HEK293T (cell line): ENCODE measurements at regions not wholly inside any gene's neighbourhood (a gene's known extent, or its start where the extent isn't known, plus 50 kb on each side); places are given as distances from the start of the nearest gene placed in this dataset.

Experiments used
- CTCF ChIA-PET: fragments of 350-600 bp; formaldehyde crosslinking; extraction: SDS; loops from one replicate; lab custom pipeline; 2021; ENCODE audit warnings: antibody characterized with exemption, inconsistent platforms; lab: Yijun Ruan, JAX
- POLR2A ChIA-PET: fragments of 350-600 bp; formaldehyde crosslinking; extraction: SDS; loops from one replicate; lab custom pipeline; 2020; ENCODE audit warnings: antibody characterized with exemption, inconsistent platforms; lab: Yijun Ruan, JAX
- DNase-seq: peaks from one replicate; pipeline ENCODE4 v3.0.0; 2012; ENCODE audit warnings: mixed read lengths; ENCODE audit errors: extremely low spot score
- ARNT ChIP-seq: fragments of 450-650 bp; IDR thresholded peaks from 2 replicates; pipeline ENCODE4 v1.6.1; 2017; ENCODE audit warnings: mild to moderate bottlenecking
- BHLHE40 ChIP-seq: fragments of 450-650 bp; IDR thresholded peaks from 2 replicates; pipeline ENCODE4 v1.6.1; 2016; ENCODE audit warnings: mild to moderate bottlenecking, moderate library complexity, borderline replicate concordance
- CTBP1 ChIP-seq: fragments of 450-650 bp; IDR thresholded peaks from 2 replicates; pipeline ENCODE4 v1.6.1; 2016; ENCODE audit warnings: borderline replicate concordance
- ELF4 ChIP-seq: fragments of 450-650 bp; IDR thresholded peaks from 2 replicates; pipeline ENCODE4 v1.6.1; 2017; ENCODE audit warnings: antibody characterized with exemption
- FOXA1 ChIP-seq: fragments of 450-650 bp; IDR thresholded peaks from 2 replicates; pipeline ENCODE4 v1.6.1; 2016; ENCODE audit warnings: mild to moderate bottlenecking
- FOXK2 ChIP-seq: fragments of 450-650 bp; IDR thresholded peaks from 2 replicates; pipeline ENCODE4 v1.6.1; 2016; ENCODE audit warnings: mild to moderate bottlenecking
- FOXM1 ChIP-seq: fragments of 450-650 bp; IDR thresholded peaks from 2 replicates; pipeline ENCODE4 v1.6.1; 2017; ENCODE audit warnings: mild to moderate bottlenecking, borderline replicate concordance
- HDGF ChIP-seq: fragments of 450-650 bp; IDR thresholded peaks from 2 replicates; pipeline ENCODE4 v1.6.1; 2017; ENCODE audit warnings: antibody characterized with exemption, borderline replicate concordance
- L3MBTL2 ChIP-seq: fragments of 450-650 bp; conservative IDR thresholded peaks from 2 replicates; pipeline ENCODE4 v1.6.1; 2016; ENCODE audit warnings: mild to moderate bottlenecking
- LEF1 ChIP-seq: fragments of 450-650 bp; IDR thresholded peaks from 2 replicates; pipeline ENCODE4 v1.6.1; 2017; ENCODE audit warnings: mild to moderate bottlenecking, borderline replicate concordance
- NFRKB ChIP-seq: fragments of 450-650 bp; IDR thresholded peaks from 2 replicates; pipeline ENCODE4 v1.6.1; 2016; ENCODE audit warnings: mild to moderate bottlenecking, moderate library complexity
- SP1 ChIP-seq: fragments of 450-650 bp; IDR thresholded peaks from 2 replicates; pipeline ENCODE4 v1.6.1; 2017
- SUZ12 ChIP-seq: fragments of 450-650 bp; IDR thresholded peaks from 2 replicates; pipeline ENCODE4 v1.6.1; 2016; ENCODE audit warnings: mild to moderate bottlenecking
- TARDBP ChIP-seq: fragments of 450-650 bp; IDR thresholded peaks from 2 replicates; pipeline ENCODE4 v1.6.1; 2016
- ZNF384 ChIP-seq: fragments of 450-650 bp; IDR thresholded peaks from 2 replicates; pipeline ENCODE4 v1.6.1; 2016
- TF ChIP-seq, protein P1 (sequence below): fragments of 450-650 bp; IDR thresholded peaks from 2 replicates; pipeline ENCODE4 v1.6.1; 2016

DNA sequence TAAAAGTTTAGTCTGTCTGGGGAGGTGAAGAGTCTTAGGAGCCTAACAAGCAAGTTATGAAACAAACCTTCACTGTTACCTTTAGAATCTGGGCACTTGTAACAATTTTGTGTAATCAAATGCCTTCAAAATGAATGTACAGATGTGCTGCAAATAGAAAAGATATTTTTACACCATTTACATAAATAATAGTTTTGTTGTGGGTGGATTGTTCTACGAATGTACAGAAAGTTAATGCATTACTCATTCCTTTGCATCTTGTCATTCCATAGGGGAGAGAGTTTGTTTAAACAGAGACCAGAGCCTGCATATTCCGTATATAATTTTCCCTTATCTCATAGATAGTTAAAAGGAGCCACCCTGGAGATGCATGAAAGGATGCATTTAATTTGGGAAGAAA is 576.9 kb upstream of the SGCD start:
- CTCF ChIA-PET = no interaction called here
- POLR2A ChIA-PET = no interaction called here
- no peak for DNase-seq
- TF ChIP-seq BHLHE40 (no peak), FOXA1 (no peak), FOXM1 (no peak), ZNF384 (no peak), ELF4 (no peak), NFRKB (no peak), LEF1 (no peak), SP1 (no peak), CTBP1 (no peak), ARNT (no peak), TARDBP (no peak), FOXK2 (no peak), HDGF (no peak), L3MBTL2 (no peak), SUZ12 (no peak)
- TF ChIP-seq, protein P1, sequence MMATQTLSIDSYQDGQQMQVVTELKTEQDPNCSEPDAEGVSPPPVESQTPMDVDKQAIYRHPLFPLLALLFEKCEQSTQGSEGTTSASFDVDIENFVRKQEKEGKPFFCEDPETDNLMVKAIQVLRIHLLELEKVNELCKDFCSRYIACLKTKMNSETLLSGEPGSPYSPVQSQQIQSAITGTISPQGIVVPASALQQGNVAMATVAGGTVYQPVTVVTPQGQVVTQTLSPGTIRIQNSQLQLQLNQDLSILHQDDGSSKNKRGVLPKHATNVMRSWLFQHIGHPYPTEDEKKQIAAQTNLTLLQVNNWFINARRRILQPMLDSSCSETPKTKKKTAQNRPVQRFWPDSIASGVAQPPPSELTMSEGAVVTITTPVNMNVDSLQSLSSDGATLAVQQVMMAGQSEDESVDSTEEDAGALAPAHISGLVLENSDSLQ = no peak

DNA sequence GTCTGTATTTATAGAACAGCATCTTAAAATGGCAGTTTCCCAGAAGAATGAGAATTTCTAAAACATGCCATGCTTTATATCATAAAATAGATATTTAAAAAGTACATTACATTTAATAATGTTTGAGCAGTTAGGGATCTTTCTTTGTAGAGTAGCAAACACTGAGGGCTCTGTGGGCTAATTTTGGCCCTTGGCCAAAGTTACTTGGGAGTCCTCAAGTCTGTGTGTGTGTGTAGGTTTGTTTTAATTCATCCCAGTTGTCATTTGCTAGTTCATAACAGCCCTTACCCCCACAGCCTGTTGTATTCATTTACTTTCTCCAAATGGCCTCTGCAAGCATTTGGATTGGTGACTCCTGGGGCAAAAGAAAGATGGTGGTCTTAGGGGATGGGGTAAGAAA is 576.4 kb upstream of the SGCD start:
- TF ChIP-seq HDGF (no peak), CTBP1 (no peak), SP1 (no peak), LEF1 (no peak), BHLHE40 (no peak), NFRKB (no peak), FOXA1 (no peak), ELF4 (no peak), ZNF384 (no peak)
- TF ChIP-seq, protein P1 = no peak
- ChIA-PET POLR2A (no interaction called here), CTCF (no interaction called here)
- no peak for DNase-seq

GRCh38 chr5:155753943-155754581 is 572.9 kb upstream of the SGCD start:
- no peak for DNase-seq
- no peak for TF ChIP-seq NFRKB
- no peak for TF ChIP-seq TARDBP
- TF ChIP-seq CTBP1 = no peak
- ChIA-PET POLR2A (no interaction called here), CTCF (no interaction called here)

- ChIA-PET CTCF (no interaction called here), POLR2A (no interaction called here)
- DNase-seq = no peak
- TF ChIP-seq CTBP1 = no peak
These were observed 567.7 kb upstream of the SGCD start for GRCh38 chr5:155759252-155759651.

DNA sequence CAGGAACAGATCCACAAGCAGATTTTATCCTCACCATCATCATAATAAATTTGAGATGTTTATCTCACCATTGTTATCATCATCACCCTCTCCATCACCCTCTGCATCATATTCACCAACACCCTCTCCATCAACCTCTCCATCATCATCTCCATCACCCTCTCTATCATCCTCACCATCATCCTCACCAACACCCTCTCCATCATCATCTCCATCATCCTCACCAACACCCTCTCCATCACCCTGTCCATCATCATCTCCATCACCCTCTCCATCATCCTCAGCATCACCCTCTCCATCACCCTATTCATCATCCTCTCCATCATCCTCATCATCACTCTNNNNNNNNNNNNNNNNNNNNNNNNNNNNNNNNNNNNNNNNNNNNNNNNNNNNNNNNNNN is 567.0 kb upstream of the SGCD start:
- TF ChIP-seq SUZ12 = no peak
- TF ChIP-seq L3MBTL2 = no peak
- no peak for TF ChIP-seq HDGF
- TF ChIP-seq FOXK2 = no peak
- no peak for TF ChIP-seq ELF4
- TF ChIP-seq SP1 = no peak
- no peak for TF ChIP-seq LEF1
- DNase-seq = no peak
- ChIA-PET CTCF (no interaction called here), POLR2A (no interaction called here)

- no peak for DNase-seq
- POLR2A ChIA-PET = no interaction called here
- TF ChIP-seq LEF1 (no peak), NFRKB (no peak), ZNF384 (no peak), SUZ12 (no peak), ARNT (no peak)
- CTCF ChIA-PET = no interaction called here
These were observed 565.5 kb upstream of the SGCD start for GRCh38 chr5:155761502-155761901.

- TF ChIP-seq ELF4 (no peak), TARDBP (no peak), LEF1 (no peak), NFRKB (no peak), ARNT (no peak), HDGF (no peak), SP1 (no peak)
- TF ChIP-seq, protein P1 = no peak
- ChIA-PET CTCF (interaction anchor here (0.7 kb wide), 1 partner anchor 915 kb away, joined by 3 read pairs; no protein-coding TSS in a partner anchor), POLR2A (no interaction called here)
- DNase-seq = no peak
These were observed 561.2 kb upstream of the SGCD start for GRCh38 chr5:155765715-155766114.
